Renal pelvis (tissue), 1 donor: ENCODE measurements at regions not wholly inside any gene's neighbourhood (a gene's known extent, or its start where the extent isn't known, plus 50 kb on each side); places are given as distances from the start of the nearest gene placed in this dataset.

Experiments
- DNase-seq: peaks from one replicate; pipeline ENCODE4 v3.0.0-alpha.2; 2013

DNA sequence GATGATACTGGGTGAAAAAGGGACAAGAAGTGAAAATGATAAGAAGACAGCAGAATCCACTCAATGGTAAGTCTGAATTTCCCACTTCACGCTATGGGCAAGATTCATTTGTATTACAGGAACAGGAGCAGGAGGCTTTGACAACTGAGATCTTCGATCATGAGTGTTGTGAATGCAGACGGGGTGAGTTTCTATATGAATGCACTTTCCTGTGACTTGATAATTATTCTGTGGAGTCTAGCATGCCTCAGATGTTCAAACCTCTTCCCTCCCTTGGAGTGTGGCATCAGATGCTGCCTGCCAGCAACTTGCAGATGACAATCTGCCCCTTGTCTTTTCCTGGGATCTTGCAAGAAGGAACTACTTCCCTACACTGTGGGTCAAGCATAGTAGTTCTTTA, 225.4 kb downstream of the HLX start:
- no peak for DNase-seq

DNA sequence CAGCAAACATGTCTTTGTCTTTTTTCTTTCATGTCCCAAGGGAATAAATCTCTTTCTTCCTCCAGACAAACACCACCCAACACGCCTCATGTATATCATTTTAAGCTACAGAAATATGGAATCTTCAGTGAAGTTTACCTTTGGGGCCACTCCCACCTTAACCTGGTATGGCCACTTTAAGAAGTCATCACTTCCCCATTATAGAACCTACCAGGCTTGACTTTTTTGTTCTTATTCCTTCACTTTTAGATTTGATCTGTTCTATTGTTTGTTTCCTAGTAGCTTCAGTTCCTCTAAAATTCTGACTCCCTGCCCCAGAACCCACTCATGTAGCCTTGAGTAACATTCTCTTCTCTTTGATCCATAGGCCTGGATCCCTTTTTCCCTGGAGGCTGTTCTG, 226.3 kb downstream of the HLX start:
- no peak for DNase-seq

DNA sequence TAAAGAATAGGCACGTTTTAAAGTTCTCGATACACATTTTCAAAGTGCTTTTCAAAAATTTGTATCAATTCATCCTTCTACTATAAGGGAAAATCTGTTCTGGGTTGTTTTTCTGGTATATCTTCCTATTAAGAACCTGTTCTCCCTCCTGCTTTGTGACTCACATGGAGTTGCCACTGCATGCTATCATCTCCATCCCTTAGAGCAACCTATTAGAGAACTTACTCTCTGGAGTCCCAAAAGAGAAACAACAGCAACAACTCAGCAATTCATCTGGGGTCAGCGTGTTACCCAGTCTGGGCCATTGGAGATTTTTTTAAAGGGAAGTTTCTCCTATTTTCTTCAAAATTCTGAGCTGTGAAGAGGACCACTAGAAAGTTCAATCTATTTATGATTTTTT, 227.4 kb downstream of the HLX start:
- DNase-seq = no peak

DNA sequence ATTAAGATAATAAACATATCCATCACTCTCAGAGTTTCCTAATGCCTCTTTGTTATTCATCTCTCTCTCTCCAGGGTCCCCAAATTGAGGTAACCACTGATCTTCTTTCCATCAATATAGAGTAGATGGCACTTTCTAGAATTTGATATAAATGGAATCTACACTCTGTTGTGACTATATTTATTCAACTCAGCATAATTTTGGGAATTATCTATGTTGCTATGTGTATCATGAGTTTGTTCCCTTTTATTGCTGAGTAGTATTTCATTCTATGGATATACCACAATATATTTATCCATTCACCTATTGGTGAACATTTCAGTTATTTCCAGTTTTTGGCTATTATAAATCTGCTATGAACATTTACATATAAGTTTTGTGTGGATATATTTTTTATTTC, 230.7 kb downstream of the HLX start:
- DNase-seq = no peak

DNA sequence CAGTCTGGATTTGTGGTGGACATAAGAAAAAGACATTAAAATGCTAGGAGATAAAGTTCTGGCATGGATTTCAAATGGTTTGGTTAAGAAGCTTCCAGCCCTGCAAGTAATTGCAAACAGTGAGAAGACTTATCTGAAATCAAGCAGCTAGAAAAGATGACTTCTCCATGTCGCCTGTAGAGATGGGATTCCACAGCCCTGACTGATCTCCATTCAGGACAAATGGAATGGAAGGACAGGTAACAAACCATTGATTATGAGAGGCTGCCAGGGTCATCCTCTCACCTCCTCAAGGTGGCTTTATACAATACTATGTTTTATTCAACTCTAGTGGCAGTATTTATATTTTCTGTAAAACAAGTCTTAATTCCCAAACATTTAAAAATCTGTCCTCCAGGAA, 237.9 kb downstream of the HLX start:
- DNase-seq = no peak

DNA sequence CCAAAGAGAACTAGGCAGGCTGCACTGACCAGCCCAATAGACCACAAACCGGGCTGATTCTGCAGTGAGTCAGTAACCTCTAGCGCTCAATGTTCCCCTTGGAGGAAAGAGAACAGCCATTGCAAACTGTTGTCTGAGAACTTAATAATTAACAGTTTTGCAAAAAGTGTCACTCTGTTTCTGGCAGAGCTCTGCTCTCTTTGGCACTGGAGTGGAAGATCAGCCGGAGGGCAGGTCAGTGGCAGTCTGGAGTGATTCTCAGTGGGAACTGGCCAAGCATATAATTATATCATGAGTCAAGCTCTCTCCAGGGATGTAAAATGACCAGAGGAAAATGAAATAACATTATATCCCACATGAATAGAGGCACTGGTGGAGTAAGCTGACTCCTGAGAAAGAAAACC, 238.3 kb downstream of the HLX start:
- DNase-seq = peak; percentile 33

DNA sequence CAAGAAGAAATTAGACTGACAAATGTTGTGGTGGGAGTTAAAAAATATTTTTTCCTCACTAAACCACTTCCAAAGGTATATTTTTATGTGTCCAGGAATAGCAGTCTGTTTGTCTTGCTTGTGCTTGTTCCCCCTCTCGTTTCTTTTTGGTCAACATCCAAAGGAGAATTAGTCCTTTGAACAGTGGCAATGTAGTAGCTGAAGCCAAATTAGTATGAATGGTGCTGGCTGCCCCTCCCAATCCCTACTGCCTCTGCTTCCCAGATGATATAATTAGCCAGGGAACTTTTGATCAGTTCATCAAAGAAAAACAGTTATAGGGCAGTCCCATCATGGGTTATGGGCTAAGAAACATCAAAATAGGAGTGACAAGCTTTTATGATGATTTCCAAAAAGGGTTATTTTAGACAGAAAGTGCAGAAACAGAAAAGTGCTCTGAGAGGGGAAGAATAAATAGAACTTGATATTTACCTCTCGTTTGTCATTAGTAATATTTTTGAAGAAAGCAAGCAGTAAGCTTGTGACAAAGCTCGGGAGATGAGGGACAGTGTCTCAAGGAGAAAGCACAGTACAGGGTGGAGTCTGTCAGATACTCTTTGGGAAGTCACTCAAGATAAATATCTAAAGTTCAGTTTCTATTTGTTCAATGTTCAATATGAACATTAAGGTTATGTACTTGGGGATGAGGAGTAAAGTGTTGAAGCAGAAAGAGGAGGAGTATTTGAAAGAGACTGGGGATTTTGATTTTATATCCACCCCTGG, 239.1 kb downstream of the HLX start:
- no peak for DNase-seq

DNA sequence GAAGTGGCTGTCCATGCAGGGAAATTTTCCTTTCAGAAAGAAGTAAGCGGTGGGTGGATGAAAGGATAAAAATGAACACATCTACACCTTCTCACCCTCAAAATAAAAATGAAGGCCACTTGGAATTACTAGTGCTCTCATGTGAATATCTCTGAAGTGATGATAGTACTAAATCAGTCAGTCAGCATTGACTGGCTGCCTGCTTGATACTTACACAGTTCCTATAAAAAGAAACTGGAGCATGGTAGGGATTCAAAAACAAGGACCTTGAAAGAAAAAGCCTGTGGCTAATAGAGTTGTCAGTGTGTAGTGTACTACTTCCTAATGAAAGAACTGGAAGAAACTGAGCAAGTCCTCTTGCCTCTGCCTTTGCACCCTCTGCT, 239.7 kb downstream of the HLX start:
- no peak for DNase-seq

DNA sequence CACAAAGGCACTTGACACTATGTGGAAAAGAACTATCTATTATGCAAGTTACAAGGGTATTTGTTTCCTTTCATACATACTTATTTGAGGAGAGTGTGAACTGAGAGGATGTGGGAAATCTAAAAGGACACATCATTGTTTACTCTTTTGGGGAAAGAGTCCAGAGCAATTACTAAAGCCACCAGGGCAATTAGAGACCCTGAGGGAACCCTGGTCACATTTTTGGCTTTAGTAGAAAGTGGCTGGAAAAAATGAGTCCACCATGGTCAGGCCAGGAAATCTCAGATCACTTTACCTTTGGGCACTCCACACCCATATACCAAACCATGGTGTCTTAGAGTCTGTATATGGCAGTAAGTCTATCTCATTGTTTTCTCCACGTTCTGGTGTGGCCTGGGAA, 243.3 kb downstream of the HLX start:
- no peak for DNase-seq

DNA sequence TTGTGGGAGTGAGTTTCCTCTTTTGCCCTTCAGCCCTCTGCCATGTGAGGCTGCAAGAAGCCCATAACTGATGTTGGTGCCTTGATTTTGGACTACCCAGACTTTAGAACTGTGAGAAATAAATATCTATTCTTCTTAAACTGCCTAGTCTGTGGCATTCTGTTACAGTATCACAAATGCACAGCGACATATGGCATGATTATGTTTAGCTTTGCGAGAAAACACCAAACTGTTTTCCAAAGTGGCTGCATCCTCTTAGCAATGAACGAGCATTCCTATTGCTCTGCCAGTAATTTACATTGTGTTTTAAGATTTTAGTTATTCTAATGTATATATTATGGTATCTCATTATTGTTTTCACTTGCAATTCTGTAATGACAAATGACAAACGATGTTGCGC, 246.7 kb downstream of the HLX start:
- DNase-seq = no peak

DNA sequence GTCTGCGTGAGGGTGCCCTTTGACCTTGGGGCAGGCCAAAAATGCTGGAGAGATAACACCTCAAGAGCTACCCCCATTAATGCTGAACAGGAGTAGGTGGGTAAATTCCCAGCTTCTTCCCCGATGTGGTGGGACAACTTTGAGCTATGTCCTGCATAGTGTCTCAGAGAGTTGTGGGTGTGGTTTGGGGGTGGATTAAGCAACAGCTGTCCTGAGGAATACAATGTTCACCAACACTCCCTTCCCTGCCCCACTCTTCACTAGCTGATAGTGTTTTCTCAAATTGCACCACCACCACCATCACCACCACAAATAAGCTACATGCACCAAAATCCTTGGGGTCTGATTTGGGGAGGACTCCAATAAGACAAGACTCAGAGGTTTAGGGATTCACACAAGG, 258.4 kb downstream of the HLX start:
- DNase-seq = no peak

DNA sequence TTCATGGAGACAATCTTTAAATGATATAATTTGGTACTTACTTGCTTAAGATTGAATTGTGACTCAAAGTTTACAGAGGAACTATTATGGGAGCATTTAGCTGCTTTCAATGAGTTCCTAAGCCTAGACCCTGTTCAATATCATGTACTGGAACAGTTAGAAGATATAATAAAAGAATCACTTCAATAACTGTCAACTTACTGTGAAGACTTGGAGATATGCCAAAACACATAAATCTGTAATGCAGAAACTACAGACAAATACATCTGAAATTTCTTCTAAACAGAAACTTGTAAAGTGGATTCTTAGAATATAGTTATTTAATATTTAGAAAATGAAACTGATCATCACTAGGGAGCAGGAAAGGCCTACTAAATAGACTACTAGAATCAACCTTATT, 259.3 kb downstream of the HLX start:
- no peak for DNase-seq

DNA sequence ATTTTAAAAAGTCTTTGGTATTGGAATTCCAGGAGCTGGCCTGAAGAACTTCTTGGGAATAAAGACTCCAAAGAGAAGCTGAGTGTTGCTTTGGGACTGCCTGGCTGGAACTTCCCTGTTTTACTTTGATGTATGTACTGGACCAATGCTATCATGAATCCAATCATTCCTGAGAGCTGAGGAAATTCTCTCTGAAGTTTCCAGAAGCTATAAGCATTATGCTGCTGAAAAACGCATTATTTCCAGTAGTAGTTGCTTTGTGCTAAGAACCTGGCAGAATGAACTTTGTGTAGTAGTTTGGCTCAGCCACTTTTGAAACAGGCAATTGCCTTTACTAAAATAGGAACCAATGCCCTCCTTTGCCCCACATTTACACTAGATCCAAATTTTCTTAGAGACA, 260.7 kb downstream of the HLX start:
- DNase-seq = no peak

DNA sequence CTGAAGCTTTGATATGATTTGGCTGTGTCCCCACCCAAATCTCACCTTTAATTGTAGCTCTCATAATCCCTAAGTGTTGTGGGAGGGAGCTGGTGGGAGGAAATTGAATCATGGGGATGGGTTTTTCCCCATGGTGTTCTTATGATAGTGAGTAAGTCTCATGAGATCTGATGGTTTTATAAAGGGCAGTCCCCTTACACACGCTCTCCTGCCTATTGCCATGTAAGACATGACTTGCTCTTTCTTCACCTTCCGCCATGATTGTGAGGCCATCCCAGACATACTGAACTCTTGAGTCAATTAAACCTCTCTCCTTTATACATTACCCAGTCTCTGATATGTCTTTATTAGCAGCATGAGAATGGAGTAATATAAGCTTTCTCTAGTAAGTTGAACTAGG, 261.9 kb downstream of the HLX start:
- no peak for DNase-seq

DNA sequence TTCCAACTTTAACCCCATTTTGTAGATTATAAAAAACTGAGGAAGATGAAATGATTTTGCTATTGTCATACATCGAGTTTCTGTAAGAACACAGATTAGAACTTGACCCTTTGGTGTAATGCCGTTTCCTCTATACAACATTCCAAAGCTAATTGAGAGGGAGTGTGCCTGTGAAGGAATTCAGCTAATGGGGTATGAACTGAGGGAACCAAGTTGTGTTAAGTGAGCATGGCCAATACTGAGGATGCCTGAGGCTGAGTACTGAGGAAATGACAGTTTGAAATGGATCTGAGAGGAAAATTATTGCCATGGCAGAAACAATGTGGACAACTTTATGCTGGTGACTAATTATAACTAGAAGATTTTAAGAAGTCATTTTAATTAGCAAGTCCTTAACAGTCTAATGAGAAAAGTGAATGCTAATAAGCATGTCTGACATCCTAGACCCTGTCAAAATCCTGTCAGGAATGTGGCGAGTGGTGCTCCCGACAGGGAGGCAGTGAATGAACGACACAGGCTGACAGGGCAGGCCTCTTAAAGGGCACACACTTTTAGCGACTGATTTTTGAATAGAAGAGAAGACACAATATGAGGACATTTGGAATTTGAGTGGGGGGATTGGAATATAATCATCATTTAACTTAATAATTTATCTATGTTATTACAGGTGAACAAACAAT, 262.5 kb downstream of the HLX start:
- no peak for DNase-seq

DNA sequence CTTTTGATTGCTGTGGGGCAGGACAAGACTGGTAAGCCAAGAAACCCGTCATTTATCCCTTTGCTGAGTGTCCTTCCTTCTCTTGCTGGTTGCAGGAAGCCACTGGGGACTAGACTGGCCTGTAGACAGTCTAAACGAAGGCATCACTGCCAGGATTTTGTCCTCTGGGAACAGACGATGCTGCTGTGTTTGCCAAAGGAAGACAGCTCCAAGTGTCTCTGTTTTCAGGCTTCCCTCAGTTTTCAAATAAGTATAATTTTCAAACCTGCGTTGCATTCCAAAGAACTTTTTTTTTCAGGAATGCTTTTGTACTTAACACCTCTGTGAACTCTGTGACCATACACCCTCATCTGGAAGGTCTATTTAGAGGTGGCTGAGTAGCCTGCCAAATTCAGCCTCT, 269.4 kb downstream of the HLX start:
- DNase-seq = no peak

DNA sequence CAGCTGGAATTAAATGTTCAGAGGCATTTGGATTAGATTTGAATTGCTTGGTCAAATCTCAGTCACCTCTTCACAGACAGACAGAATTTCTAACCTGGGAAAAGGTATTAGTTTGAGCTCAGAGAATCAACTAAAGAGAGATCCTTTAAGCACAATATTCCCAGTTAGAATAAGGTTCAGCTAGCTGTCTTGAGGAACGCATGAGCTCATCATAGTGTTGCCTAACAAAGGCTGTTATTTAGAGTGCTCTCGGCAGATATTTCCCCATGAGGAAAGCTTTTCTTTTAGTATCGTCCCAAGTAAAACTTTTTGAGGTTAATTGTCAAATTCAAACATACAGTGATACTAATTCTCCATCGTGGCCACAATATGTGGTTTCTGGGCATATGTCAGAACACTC, 269.9 kb downstream of the HLX start:
- no peak for DNase-seq

DNA sequence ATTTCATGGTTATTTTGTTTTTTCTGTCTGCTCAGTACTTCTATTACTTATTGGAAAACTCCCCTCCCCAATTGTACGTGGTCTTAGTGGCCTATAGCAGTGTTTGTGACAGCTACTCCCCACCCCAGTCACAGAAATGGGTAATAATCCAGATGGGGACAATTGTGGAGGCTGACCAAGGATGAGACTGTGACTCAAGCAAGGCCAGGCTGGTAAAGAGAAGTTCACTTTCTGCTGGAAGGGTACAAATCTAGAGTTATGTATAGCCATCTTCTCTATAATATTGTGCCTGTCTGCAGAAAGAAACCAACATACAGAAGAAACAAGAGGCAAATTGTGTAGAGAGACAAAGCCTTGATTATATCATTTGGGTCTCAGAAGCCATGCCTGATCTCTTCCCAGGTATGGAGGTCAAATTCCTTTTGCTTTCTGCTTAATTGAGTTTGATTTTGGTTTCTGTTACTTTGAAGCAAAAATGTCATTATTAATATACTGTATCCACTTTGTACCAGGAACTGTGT, 270.4 kb downstream of the HLX start:
- DNase-seq = no peak

DNA sequence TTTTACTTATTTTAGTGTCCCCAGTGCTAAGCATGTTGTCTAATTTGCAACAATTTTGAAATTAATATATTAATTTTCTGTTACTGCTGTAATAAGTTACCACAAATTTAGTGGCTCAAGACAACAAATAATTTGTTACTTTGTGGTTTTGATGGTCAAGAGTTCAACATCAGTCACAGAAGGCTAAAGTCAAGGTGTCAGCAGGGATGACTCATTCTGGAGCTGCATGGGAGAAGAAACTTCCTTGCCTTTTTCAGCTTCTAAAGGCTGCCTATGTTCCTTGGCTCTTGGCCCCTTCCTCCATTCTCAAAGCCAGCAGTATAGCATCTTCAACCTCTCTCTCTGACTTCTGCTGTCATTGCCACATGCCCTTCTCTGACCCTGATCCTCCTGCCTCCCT, 271.8 kb downstream of the HLX start:
- no peak for DNase-seq

DNA sequence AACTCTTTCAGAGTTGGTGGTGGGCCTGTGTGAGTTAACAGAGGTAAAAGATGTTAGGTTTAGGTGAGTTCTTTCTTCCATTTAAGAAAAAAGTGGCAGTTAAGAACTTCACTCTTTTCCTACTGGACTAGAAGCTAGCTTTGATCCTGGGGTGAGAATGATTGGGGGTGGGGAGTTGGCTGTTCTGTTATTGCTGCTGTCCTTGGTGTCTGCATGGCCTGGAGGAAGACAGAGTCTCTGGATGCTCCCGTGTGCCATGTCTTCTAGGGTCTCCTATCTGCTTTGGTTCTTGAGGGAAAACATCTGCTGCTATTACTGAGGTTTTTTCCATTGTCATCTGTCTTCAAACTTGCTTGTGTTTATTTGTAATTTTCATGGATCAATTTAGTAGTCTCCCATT, 275.7 kb downstream of the HLX start:
- no peak for DNase-seq

DNA sequence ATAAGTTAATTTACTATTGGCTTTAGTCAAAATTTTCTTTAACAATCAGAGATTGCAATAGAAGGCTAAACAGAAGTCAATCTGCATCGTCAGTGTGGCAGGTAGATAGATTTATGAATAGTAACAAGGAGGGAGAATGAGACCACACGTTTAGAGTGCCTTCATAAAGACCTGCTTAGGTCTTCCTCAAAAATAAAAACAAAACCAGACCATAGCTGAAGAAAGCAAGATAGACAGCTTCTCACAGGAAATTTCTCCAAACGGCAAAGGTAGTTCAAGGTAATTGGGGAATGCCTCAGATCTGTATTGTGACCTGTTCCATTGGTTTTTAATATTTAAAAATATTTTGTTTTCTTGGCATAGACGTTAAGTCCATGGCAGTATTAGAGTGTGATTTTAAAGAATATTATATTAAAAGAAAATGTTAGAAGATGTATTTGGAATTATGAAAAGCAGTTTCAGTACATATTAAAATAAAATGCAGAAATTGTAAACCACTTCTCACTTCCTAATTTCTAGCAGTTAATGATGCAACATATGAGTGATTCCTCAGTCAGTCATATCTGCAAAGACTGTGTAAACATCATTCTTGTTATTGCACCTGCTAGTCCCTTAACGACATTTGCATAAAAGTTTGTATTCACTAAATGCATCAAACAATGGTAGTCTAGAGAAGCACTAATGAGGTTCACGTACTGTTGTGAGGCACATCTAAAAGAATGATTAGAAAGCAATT, 278.0 kb downstream of the HLX start:
- DNase-seq = no peak

DNA sequence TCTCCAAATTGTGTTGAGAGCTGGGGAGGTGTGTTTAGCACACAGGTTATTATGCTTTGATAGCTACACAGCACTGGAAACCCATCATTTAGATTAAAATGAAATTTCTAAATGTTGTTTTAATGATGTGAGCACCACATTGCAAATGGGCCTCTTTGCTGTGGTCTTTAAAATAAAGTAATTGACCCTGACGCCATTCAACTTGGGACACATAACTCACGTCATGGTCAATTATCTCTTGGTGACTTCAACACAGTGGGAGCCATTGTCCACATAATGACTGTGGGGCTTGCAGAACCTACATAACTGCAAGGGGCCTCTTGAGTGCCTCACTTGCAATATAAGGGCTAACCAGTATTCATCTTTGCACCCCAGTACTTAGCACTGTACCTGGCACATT, 280.4 kb downstream of the HLX start:
- DNase-seq = no peak

DNA sequence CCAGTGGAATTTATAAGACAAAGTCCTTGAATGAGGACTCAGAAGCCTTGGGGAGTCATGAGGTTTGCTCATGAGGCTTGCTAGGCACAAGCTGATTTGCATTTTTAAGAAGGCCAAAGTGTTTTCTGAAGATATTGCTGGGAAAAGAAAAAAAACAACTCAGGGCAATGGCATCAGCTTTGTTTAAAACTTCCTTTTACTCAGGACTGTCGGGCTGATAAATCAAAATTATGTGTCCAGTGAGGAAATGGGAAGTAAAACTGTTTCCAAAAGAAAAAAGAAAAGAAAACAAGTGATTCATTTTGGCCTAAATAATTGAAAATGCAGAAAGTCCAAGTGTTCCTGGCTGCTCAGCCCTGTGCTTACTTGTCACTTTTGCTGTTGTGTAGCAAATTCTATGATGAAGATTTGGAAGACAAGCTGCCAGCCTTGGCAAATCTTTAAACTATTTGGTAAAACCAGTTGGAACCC, 282.4 kb downstream of the HLX start:
- DNase-seq = no peak
